Midbrain (tissue), 1 donor: ENCODE measurements at regions not wholly inside any gene's neighbourhood (a gene's known extent, or its start where the extent isn't known, plus 50 kb on each side); places are given as distances from the start of the nearest gene placed in this dataset.

Source experiments
- DNase-seq: peaks from one replicate; lab custom pipeline; 2025; lab: John Stamatoyannopoulos, UW

DNA sequence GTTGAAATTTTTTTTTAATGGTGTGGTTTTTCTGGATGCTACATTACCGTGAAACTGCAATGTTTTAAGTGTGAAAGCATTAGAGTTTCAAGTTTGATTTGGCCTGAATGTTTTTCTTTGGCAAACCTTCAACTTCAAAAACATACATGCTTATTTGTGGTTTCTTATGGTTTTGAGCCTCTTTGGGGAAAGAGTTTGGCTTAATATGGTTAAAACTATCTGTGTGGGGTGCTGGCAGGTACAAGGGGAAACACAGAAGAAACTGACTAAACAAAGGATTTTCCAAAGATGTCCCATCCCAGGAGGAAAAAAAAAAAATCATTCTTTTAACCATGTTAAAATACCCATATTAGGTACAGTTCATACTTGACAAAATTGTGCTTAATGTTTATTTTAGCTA lies 121.1 kb downstream of the HGF start:
- no peak for DNase-seq

DNA sequence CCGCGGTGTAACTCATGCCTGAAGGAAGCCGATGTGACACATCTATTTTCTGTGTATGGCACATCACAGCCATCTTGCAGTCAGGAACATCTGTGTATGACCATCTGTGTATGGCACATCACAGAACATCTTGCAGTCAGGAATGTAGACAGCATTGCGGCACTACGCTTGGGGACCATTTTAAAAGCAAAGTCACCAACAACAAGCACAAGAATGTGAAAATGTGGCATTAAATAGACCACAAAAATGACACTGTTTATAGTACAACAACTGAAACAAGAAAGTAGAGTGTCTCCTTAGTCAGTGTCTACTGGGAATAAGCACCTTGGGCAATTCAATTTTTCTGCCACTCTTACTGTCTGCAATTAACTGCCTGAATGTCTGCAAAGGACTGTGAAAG lies 124.4 kb downstream of the HGF start:
- no peak for DNase-seq

DNA sequence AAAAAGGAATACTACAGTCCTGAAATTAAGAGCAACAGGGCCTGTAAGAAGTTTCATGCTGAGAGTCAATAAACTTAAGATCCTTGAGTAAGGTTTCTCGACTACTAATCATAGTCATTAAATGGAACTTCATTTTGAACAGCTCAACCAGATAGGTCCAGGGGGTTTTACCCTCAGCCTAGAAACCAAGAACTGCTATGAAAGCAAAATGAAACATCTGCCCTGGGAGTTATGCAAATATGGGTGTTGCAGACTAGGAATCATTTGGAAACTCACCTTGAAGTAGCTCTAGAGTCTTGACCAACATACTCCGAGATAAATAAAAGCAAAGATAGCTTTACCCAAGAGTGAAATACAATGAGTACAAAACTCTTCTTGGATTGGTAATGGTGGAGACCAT lies 128.0 kb downstream of the HGF start:
- DNase-seq, result no peak

DNA sequence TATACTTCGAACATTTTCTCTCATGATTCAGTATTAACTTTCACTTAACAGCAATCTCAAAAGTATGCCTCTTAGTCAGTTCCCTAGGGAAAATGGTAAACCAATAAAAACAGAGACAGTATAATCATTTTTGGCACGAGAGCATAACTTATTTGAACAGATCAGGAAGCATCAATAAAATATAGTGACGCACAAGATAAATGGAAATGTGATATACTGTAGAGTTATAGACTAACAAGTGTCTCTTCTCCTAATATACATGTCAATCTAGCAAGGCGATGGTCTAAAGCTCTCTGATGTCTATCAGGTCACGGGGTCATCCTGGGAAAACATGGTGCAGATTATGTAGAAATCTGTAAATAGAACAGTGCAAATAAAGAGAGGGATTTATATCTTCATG lies 131.6 kb downstream of the HGF start:
- DNase-seq, result no peak

DNA sequence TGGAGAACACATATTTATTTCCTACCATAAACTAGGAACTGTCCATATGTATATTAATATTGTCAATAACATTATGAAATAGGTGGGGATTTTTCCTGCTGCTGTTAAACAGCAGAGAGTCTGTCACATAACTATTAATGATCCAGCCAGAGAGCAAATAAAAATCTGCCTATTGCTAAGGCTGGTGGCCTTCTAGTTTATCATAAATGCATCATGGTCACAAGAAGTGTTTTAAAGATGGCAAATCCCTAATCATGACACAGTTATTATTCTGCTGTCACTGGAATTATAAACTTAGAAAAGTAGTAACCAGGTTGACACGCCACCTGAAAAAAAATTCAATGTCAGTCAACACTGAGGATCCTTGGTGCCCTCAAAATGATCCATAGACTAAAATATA lies 132.3 kb downstream of the HGF start:
- no peak for DNase-seq

DNA sequence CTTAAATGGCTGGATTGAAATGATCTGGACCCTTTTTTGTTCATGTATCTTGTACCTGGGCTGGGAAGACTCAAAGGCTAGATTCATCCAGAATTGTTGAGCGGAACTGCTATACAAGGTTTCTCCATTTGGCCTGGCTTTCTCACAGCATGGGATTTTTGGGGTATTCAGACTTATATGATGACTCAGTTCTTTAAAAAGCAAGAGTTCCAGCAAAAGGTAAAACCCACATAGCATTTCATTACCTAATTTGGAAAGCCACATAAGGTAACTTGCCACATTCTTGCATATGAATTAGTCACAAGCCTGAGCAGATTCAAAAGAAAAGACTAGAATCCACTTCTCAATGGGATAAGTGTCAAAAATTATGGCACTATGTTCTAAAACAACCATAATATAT lies 137.4 kb downstream of the HGF start:
- no peak for DNase-seq

DNA sequence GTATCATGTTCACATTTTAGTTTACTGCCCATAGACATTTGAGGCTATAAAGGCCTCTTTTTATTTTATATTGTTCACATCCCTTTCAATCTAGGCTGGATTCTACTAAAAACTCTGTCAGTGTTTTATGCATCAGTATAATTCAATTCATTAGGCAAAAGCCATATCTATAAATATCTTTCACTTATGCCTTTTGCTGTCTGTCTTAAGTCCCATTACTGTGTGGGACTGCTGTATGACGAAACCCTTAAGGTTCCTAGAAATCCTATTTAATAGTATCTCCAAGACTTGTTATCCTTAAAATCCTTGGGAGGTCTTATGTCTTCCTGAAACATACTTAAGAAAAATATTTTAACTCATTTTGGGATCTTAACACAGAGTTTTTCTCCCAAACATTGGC lies 139.2 kb downstream of the HGF start:
- DNase-seq, result no peak

DNA sequence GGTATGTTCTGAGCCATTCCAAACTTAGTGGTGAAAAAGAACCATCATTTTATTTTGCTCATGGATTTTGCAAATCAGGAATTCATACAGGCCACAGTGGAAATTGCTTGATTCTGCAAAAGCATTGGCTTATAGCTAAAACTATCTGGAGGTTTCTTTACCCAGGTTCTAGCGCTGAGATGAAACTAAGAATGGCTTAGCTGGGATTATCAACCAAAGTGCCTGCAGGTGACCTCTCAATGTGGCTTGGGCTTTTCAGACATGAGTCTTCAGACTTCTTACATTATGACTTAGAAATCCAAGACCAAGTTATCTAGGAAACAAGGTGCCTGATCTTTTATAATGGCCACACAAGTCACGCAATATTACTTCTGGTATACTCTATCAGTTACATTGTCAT lies 140.1 kb downstream of the HGF start:
- no peak for DNase-seq

DNA sequence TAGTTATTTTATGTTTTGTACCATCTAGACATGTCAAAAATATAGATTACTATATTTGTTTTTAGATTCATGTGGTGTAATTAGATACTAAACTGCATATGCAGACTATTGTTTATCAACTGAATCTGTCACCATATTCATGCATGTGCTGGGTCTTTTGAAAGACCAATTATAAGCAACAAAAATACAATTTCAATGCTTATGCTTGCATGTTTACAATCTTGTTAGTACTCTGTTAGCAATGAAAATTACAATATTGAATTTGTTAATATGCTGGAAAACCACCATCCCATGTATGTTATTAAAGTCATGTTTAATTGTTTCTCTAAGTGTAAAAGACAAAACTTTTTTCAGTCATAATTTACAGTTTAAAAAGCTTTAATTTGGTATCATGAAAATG lies 140.9 kb downstream of the HGF start:
- DNase-seq, result no peak

DNA sequence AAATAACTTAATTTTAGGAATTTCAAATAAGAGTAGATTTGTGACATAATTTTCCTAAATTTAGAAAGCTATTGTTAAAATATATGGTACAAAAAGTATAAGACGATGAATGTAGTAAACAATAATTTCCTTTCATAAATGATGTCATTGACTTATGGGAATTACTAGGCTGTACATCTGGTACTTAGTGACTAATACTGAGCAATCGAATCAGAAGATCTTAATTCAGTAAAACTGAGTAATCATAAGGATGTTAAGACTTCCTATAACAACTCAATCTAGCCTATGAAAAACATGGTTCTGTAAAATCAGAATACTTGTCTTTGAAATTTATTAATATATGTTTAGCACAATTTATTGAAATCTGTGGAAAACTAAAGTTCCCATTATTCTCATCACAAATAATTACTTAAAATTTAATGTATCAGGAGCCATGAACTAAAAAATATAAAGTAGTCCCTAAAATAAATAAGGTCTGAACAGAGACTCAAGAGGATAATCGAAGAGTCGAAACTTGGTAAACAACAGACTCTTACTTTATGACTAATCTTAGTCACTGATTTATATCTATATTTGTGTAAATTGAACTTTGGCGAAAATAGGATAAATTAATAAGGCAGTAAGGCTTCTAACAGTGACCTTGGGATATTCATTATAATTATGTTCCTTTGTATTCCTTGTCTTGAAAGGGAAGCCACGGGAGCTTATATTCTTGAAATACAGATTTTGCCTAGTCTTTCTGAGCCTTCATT lies 142.1 kb downstream of the HGF start:
- DNase-seq, result no peak

DNA sequence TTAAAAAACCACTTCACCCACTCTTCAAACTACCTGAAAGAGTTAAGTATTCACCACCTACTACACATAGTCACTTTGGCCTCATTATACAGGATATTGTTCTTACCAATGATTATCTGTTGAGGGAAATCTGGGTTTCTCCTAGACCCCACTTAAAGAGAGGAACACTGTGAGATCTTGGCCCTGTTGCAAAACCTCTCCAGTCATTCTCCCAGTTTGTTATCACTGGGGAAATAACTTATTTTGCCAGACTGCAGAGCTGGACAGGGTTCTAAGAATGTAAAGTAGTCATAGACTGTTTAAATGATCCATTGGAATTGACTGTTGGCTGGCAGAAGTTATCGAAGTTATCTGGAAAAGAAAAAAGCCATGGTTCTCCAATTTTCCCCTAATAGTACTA lies 143.8 kb downstream of the HGF start:
- no peak for DNase-seq

DNA sequence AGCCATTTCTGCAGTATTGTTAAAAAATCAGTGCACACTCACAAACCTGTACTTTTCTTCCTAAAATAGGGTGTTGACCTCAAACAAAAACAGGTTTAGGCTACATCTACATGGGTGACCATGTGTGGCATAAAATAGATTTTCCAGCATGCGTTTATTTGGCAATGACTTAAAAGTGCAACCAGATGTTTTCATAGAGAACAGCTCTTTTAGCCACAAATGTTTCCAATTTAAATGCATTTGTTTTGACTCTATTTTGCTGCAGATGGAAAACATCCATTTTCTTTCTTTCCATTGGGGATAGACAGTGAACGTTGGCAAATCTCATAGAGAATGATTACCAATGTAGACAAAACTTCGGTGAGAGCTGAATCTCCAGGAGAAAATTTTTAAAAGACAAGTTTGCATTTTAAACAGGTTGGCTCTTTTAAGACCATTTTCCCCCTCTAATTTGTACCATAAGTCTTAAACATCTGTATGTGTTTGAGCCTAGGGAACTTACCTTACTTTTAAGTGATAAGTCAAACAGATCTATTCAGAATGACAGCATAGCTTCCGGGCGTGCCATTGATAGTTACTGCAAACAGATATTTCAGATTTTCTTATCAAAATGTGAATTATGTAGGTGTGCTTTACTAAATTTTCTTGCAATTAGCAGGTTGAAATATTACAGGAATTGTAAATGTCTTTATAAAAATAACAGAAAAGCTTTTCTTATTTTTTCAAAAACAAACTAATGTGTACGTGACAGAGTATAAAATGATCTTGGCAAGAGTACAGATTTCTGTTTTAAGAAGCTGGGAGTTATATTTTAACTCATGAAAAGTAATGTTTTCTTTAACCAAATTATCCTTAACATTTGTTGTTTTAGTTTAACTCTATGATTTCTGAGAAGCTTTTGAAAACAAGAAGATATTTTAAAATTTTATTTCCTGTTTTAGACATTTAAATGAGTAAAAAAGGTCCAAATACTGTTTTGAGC lies 144.9 kb downstream of the HGF start:
- no peak for DNase-seq

DNA sequence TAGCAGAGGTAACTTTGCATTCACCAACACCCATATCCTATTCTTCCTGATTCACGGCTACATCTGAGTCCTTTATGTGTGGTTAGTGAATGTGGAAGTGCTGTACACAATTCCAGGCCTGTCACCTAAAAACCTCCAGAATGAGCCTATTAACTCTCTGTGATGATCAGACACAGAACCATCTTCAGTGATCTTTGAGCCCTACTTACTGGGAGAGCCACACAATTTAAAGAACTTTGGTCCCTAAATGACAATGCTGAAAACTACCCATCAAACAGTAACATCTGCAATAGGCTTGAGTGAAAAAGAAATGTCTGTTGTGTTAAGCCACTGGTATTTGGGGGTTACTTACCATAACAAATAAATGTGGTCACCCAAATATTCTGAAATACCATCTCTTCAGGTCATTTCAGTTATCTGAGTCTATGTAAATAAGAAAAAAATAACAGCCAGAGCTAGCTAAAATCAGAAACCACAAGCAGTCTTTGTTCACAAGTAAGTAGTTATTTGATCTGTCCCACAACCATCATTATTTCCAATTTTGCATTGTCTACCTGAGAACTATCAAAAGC lies 145.7 kb downstream of the HGF start:
- DNase-seq, result no peak

DNA sequence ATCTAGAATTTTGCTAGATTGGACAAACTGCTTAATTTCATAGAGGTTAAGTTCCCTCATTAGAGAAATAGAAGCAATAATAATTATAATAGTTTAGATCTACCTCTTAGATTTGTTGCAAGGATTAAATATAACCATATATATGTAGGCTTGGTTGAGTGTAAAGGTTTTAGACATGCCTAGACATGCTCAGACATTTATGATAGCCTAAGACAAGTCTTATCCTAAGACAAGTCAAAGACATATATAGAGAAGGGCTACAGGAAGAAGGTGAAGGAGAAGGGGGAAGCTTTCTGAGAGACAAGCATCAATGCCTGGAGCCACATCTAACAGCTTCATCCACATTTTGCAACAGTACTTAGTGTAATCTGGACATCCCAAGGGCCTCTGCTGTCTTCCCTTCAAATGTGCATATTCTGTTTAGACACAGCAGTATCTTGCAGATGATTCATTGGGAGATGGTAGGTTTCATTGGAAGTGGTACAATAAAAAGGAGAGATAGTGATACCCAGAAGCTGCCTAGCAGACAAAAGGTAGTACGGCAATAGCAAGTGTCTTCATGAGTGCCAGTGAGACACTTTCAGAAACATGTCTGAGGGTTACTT lies 146.5 kb downstream of the HGF start:
- DNase-seq, result no peak

DNA sequence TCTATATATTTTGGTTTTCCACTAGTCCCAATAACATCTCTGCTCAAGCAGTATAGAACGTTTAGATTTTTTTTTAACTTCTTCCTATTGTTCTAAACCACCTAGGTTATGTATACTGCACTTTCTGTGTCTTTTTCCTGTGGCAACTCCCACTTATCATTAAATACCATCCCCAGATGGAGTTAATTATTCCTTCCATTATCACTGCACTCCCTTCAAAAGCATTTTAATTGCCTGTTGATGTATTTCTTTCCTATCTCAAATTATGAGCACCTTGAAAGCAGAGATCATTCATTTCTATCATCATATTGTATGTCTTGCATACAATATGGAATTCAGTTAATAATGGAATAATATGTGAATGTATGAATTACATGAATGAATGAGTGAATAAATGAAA lies 148.0 kb downstream of the HGF start:
- DNase-seq, result no peak

DNA sequence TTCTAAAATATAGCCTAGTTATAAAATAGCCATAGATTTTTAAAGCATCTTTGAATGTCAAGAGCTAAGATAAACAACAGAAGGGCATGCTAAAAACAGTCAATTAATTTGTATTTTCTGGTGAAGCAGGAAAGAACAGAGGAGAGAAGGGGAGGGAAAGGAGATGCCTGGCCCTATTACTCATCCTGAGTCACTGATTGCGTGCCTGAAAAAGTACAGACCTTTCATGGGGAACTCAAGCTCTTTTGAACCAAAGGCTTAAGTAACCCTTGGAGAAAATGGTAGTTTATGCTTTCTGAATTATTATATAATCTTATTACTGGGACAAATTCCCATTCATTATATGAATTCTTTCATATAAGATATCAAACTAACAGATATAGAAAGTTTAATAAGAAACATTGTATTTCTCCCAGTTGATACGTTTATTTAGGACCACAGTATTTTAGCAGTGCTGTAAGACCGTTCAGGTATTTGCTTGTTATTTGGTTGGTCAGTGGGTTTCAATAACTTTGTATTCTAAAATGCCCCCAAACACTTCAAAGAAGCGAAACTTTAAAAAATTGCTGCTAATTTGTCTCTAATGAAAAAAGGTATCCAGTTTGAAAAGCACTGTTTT lies 151.3 kb downstream of the HGF start:
- no peak for DNase-seq

DNA sequence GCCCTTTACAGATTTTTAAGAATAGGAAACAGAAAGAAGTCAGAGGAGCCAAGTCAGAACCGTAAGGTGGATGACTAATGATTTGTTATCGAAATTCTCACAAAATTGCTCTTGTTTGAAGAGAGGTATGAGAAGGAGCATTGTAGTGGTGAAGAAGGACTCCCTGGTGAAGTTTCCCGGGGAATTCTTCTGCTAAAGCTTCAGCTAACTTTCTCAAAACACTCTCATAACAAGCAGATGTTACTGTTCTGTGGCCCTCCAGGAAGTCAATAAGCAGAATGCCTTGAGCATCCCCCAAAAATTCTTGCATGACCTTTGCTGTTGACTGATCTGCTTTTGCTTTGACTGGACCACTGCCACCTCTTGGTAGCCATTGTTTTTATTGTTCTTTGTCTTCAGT lies 152.9 kb downstream of the HGF start:
- DNase-seq, result no peak

DNA sequence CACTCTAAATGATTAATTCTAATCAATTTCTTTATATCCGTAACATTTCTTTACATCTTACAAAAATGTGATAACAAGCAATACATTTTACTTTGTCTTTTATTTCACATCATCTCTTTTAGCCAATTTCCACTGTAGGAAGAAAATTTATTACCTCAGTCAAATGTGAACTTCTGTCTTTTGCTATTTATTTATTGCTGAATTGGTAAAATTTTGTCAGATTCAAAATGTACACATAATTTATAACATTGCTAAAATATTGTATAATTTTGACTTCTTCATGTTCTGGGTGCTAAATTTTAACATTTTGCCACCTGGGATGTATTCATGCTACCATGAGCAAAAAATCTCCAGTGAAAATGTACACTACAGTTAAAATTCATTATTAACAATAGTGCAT lies 158.0 kb downstream of the HGF start:
- DNase-seq, result no peak

DNA sequence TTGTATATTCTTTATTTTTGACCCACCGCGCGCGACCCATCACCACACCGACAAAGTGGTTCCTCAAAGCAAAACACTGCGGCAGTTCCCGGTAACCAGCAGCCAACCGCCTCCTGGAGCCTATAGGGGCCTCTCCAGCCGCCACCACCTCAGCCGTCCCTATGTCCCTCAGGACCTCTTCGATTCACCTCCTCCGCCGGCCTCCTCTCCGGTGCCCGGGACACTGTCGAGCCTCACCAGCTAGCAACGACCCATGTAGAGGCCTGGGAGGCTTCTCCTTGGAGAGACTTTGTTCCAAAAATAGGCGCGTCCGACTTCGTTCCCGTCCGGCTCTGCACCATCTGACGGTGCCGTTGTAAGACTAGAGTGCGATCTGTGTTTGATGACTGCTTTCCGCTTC lies 158.8 kb downstream of the HGF start:
- DNase-seq, result no peak

DNA sequence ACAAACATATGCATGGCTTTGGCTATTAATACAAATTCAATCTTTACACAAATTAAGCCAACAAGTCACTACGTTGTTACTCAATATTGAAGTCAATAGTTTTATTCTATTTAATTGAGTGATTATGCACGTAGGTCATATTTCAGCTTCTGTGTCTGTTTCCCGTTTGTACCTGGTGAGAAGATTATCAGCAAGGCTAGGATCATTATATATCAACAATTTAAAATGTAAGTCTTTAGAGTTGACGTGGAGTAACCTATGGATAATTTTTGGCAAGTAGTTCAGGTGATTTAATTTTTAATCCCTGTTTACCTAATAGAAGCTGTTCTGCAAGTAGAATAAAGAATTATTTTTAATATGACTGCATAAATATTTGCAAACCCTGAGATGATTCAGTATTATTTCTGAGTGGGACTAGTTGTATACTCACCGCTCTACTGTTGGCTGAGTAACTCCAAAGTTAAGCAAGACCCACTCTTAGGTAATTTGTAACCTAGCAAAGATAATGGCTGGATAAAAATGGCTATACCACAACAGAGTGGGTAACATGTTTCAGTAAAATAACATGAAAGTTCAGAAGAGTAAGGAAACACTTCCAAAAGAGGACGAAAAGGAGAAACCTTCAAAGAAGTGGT lies 161.0 kb downstream of the HGF start:
- no peak for DNase-seq

DNA sequence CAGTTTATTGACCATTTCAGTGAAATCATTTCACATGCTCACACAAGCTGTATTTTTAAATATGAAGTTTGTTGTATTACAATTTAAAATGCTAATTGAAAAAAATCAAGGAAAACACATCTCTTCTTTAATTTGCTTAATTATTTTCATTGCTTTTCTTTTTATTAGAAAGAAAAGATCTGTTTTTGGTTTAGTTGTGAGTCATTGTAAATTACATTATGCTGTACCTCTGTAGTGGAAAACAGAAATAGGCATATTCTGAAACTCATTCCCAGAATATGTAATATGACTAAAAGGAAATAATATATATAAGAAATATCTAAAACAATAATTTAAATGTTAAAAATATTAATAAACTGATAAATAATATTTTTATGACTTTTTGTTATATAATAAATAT lies 161.9 kb downstream of the HGF start:
- no peak for DNase-seq
